HK-2 (cell line): ENCODE measurements at regions not wholly inside any gene's neighbourhood (a gene's known extent, or its start where the extent isn't known, plus 50 kb on each side); places are given as distances from the start of the nearest gene placed in this dataset.
"Not testable (repeated sequence)": the region's sequence is repeated elsewhere in the genome, so short reads cannot be mapped to it uniquely, and the experiment has no call there.

Experiments used
- DNase-seq: peaks from one replicate; pipeline ENCODE4 v3.0.0-alpha.2; 2018; ENCODE audit not compliant: unreplicated experiment

DNA sequence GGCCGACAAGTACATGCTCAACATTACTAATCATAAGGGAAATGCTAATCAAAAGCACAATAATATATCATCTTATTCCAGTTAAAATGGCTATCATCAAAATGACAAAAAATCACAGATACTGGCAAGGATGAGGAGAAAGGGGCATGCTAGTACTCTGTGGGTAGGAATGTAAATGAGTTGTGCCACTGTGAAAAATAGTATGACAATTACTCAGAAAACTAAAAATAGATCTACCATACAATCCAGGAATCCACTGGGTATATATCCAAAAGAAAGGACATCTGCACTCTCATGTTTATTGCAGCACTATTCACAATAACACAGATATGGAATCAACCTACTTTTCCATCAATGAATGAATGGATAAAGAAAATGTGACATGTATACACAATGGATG lies 1256.5 kb downstream of the SI start:
- no peak for DNase-seq

DNA sequence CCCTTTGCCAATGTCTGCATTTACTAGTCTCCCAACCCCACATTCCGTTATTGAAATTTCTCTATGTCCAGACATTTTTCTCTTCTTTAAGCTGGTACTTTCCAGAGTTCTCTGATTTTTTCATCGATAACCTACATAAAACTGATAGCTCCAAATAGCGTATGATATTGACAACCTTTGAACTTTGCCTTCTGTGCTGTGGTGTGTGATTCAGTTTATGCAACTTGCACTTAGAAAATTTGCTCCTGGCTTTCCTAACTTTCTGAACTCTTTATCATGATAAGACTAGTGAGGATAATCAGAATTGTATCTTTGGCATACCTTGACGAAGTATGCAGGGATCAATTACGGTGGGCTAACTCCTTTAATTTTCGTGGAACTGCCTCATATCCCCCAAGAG lies 1261.3 kb downstream of the SI start:
- no peak for DNase-seq

DNA sequence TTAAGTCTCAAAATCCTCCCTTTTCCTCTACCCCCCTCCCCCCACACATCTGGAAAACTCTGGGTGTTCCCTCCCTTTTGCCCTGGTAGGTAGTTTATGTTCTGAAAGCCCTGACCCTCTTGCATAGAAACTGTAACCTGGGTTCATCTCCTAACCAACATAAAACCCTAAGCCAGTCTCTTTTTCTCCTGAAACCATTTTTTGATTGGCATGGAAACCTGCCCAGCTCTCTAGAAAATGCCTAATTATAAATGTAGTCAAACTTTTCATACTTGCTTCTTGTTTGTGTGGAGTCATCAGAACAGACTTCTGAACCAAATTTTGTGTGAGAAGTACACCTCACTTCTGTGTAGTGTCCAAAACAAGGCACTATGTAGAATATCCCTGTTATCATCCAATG lies 1264.4 kb downstream of the SI start:
- no peak for DNase-seq

DNA sequence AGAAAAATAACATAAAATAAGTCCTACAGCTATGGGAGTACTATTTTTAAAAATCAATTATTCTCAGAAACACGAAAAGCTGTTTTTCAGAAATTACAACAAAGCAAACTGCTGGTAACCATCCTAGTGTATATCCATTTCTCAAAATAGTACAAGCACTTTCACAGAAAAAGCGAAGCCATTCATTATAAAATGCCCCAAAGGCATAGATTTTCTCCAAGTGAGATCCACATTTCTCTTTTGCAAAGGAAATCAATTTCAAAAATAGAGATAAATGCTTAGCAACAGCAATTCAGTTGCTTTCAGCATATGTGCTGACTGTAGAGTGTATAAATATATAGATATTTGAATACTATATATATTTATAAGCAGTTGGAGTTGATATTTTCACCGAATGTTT lies 1266.3 kb downstream of the SI start:
- no peak for DNase-seq

DNA sequence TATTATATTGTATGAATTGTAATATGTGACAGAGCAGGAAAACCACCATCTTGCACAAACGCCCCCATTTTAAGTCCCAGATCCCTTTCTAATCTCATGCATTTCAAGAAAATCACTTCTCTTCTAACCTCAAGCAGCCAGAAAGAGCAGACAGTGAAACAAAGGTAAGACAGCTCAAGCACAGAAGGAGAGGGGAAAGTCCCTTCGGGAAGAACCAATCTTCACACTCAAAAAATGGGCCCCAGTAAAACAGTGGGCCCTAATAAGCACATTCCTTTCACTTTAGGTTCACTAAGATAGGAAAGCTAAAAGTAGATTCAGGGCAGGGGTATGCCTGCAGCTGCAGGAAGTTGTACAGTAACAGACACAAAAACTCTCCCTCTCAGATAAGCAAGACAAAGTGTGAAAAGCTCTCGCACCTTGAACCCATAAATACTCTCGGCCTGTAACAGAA lies 1268.7 kb downstream of the SI start:
- no peak for DNase-seq

DNA sequence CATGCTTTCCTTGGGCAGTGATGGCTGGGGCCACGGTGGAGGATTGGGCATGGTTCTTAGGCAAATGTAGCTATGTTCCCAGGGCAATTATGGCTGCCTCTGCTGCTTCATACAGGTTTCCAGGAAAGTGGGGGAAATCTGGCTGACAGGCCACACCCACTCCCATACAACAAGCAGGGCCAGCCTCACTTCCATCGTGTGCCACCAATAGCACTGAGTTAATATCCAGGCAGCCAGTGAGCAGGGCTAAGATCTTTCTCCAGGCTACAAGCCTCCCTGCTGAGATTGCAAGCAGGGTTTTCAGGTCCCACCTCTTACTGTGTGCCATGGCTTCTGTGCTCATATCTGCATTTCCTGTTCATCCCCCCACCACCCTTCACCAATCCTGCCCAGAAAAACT lies 1291.9 kb downstream of the SI start:
- DNase-seq = no peak

DNA sequence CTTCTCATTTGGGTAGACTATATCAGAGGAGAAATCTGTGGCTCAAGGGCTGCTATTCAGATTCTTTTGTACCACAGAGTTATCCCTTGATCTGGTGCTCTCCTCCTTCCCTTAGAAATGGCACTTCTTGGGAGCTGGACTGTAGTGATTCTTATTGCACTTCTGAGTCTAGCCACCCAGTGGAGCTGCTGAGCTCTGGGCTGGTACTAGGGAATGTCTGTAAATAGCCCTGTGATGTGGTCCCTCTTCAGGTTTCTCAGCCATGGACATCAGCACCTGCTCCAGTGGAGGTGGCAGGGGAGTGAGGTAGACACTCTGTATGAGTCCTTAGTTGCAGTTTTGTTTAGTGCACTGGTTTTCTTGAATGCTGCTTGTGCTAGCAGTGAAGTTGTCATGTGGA lies 1292.6 kb downstream of the SI start:
- DNase-seq = no peak

DNA sequence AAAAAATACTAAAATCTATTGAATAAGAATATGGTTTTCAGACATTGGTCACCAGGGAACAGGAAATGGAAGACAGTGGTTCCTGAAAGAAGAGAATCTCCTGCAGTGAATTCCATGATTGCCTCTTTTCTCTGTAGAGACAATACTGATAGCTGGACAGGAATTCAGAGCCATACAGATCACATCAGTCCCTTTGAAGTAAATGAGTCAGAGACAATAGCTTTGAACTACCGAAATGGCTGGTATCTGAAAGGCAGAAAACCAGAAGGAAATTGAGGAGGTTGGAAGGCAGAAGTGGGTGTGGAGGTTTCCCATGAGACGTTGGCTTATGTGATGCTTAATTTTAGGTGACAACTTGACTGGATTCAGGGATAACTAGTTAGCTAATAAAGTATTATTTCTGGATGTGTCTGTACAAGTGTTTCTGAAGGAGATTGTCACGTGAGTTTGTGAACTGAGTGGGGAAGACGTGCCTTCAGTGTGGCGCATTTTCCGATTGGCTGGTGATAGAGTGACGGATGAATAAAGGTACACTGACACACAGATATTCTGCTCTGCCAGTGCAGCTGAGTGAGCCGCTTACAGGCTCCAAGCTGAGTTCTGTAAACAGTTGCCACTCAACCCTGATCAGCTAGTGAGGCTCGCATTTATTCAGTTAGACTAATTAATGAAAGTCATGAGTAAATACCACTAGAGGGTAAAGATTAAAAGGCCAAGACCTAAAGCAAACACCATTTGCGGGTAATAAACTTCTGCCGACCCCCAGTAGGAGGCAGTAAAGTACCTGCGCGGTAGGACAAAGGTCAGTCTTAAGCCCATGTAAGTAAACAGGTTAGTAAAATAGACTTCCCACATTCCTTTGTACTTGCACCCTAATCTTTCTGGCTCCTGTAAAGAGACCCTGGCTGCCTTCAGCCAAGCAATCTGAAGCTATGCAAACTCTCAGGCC lies 1298.6 kb downstream of the SI start:
- no peak for DNase-seq

DNA sequence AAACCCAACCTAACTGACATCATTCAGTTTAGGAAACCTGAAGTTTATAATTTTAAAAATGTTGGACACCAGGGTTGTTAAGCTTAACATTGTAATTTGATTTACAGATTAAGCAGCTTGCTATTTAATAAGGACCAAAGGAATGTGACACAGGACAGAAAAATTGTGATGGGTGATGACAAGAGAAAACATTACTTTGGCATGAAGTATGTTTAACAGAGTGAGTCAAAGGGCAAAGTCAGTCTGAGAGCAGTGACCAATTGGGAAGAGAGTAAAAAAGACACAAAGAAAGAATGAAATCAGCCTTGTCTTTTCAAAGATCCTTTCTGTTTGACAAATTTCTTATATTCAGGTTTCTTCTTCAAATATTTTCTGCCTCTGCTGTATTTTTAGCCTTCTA lies 1301.6 kb downstream of the SI start:
- no peak for DNase-seq

DNA sequence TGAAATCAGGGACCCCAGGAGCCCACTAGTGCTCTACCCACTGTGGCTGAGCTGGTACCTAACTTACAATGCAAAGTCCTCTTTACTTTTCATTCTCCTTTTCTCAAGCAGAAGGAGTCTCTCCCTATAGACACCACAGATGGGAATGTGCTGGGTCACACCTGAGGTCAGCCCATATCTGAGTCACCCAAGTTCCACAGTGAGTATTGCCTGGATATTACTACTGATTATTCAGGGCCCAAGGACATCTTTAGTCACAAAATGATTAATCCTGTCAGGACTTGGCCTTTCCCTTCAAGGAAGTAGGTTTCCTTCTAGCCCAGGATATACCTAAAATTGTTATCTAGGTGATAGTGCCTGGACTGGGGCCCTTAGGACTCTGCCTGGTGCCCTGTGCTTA lies 1305.2 kb downstream of the SI start:
- DNase-seq = peak; percentile 45

DNA sequence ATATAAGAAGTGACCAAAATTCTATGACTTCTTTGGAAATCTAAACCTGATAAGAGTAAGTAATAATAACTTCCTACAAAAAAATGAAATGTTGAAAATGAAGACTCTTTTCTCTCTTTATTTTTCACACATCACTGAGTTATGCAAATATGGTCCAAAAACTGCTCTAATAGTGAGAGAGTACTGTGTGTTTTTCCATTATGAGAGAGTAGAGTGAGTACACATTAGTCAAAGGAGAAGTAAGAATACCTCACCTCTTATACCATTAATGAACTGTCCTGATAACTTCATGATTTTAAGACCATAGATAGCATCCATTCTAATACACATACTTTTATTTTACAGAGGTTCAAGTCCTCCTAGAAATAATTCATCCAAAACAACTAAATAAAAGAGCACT lies 1310.2 kb downstream of the SI start:
- no peak for DNase-seq

DNA sequence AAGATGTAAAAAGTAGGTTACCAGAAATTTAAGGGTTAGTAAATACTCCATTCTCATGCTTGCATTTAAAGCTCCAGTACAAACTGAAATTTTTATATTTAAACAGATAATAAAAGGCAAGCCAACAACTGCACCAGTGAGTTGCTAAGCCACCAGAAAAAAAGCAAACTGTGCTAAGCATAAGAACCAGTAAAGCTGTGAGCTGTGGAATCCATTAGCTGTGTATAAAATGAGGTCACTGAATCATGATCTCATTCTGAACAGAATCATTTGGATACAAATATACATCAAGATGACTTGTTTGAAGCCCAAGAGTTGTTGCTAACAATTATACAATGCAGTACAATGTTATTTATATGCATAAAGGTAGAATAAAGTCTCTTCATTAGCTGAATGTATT lies 1312.2 kb downstream of the SI start:
- DNase-seq = no peak

DNA sequence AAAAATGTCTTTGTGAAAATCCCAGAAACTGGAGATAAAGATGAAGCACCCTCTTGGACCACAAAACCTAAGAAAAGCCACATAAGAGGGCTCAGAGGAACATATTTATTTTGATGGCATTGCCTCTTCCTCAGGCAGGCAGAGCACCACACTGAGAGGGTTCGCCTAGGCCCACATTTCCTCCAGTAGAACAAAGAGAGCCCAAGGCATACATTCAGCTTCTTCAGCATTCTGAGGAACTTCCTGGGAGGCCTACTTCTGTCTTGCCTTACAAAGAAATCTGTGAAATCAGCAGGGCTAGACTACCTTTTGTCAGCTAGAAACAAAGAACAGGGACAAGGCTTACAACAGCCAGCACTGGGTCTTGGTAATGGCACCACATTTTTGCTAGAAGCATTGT lies 1325.3 kb downstream of the SI start:
- DNase-seq = no peak

DNA sequence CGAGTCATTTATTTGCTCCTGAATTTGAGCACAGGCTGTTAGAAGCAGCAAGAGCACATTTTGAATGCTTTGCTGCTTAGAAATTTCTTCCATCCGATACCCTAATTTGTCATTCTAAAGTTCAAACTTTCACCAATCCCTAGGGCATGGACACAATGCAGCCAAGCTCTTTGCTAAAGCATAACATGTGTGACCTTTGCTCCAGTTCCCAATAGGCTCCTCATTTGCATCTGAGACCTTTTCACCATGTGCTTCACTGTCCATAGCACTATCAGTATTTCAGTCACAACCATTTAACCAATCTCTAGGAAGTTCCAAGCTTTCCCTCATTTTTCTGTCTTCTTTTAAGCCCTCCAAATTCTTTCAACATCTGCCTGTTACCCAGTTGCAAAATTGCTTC lies 1333.1 kb downstream of the SI start:
- no peak for DNase-seq

DNA sequence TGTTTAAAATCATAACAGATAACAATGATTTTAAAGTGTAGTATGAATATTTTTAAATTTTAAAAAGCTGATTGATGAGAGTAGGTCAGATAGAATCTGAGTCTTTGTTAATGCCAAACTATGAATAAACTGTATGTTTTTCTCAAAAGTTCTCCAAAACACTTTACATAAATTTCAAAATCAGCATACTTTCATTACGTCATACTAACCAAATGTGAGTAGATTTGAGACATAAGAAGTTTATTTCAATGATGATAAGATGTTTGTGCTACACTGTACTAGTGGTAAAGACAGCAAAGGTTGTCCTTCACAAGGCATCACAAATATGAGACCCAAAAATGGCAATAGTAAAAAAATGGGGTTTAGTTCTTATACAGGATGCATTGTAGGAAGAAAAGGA lies 1342.9 kb downstream of the SI start:
- DNase-seq = no peak

DNA sequence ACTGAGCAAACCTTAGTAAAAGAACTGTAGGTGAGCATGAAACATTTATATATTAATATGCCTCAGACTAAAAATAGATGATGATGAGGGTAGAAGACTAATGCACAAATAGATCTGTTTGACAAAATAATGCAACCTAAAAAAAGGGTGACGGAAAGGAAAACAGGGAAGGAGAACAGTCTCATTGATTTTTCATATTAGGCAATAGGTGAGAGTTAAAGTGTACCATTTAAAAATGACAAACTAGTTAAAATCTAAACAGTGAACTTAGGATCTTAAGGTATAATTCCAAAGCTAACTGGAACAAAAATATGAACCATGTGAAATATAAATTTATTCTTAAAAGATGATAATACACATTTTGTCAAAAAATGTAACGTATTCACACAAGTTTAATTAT lies 1347.6 kb downstream of the SI start:
- no peak for DNase-seq

DNA sequence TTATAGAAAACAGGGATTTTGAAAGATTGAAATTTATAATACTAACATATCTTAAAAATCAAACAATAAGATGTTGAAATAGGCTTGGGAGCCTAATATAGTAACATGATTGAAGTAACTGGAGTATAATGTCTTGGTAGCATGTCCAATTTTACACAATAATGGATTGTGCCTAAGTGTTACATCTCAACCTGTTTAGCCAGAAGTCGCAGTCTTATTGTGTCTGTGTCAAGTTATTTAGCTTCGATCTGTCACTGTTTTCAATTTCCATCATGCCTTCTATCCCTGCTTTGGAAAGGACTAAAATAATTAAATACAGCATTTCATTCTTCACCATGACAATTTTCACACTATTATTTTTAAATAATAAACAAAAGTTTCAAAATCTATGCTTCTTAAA lies 1352.2 kb downstream of the SI start:
- DNase-seq = no peak

DNA sequence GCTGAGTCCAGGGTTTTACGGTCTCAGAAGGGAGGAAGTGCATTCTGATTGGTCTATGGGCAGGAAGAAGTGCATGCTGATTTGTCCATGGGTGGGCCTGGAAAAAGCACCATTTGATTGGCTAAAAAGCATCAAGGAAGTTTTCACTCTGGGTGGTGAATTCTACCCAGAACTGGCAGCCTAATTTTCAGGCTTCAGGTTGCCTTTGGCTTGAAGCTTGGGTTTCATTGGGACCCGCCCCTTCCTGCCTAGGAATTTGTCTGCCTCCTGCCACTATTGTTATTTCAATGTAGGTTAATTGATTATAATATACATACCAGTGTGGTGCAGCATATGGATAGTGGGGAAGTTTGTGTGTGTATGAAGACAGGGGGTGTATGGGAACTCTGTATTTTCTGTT lies 1355.9 kb downstream of the SI start:
- no peak for DNase-seq

DNA sequence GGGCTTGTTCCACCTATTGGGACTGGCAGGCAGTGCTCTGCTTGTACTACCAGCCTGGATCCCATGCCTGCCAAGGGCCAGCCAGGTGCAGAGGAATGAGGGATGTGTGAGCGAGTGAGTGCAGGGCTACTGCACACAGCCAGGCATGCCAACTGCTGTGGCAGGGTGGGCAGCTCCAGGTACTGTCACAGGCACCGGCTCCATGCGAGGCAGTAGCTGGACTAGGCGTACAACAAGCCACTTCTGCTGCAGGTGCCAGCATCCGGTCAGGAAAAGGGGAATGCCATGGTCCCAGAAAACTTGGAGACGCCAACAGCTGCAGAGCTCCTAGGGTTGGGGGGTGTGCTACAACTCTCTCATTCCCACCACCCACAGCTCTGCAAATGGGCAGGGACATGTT lies 1356.7 kb downstream of the SI start:
- DNase-seq = no peak

DNA sequence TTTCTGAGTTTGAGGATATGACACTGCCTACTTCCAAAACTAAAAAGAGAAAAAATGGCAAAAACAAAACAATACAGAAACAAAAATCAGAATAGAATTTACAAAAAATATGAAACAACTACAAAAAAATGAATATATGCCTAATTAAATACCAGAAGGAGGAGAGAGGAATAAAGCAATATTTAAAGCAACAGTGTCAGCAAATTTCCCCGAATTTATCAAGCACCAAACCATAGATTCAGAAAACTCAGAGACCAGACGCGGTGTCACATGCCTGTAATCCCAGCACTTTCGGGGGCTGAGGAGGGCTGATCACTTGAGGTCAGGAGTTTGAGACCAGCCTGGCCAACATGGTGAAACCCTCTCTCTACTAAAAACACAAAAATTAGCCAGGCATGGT lies 1360.9 kb downstream of the SI start:
- no peak for DNase-seq

DNA sequence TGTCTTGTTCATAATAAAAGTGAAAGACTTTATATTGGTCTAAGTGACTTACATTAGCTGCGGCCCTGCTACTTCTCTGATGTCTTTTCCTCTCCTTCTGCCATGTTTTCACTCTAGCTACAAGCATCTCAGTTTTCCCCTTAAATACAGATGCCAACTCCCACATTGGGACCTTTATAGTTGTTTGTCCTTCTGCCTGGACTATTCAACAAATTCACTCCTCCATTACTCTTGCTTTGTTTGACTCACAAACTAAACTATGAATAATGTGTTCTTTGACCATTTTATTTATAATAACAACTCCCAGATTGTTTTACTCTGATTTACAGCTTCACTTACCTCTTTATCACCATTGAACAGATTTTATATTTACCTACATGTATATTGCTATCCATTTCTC lies 1369.9 kb downstream of the SI start:
- no peak for DNase-seq

DNA sequence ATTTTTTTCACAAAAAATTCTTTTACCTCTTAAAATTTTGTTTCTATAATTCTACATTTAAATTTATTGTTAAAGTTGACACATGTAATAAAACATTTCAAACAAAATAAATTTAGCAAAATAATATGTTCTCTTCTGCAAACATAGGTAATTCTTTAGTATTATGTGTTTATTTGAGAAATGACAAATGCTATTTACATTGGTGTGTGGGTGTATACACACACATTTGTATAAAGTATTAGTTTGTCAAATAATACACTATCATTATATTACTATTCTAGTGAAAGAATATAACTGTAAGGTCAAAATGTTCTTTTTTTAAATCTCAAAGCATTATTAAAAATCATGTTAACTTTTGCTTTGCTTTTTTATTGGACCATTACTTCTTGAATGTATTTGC lies 1370.6 kb downstream of the SI start:
- DNase-seq = no peak

DNA sequence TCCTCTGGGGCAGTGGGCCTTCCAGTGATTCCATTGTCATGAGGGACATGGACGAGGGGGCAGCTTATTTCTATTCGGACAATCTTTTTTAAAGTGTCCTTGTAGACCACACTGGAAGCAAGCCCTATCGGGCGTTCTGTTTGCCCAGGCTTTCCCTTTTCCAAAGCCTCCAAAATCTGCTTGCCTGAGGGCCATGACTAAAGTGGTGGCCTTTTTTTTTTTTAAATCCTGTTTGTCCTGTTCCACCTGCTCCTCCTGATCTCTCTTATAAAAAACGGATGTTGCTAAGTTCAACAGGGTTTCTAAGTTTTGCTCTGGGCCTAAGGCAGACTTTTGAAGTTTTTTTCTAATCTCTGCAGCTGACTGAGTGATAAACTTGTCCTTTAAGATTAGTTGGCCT lies 1380.1 kb downstream of the SI start:
- not testable (repeated sequence) for DNase-seq

DNA sequence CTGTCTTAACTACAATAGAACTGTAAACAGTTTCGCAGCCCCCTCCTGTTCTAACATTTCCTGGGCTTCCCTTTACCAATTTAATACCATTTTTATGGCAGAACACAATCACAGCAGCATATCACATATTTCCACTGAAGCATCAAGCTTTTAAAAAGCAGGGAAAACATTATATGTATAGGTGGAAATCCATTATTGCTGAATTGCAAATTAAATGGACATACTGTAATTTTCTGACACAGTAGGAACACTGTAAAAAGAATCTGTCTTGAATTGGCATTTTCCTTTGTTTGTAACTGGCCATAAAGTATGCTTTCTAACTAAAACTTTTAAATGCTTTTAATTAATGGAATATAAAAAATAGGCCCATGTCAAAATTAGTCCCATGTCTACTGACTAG lies 1385.8 kb downstream of the SI start:
- no peak for DNase-seq
